Loucy (cell line): ENCODE measurements at regions not wholly inside any gene's neighbourhood (a gene's known extent, or its start where the extent isn't known, plus 50 kb on each side); places are given as distances from the start of the nearest gene placed in this dataset.

Source experiments
- CTCF ChIP-seq: fragments of 200-600 bp; sonication (generic); conservative IDR thresholded peaks from 2 replicates; pipeline ENCODE4 v1.5.1; 2014; ENCODE audit warnings: mild to moderate bottlenecking, antibody characterized with exemption, low read length
- EZH2phosphoT487 ChIP-seq: fragments of 200-600 bp; IDR thresholded peaks from 2 replicates; pipeline ENCODE4 v1.6.1; 2018; ENCODE audit warnings: antibody characterized with exemption, mild to moderate bottlenecking, moderate library complexity, borderline replicate concordance

DNA sequence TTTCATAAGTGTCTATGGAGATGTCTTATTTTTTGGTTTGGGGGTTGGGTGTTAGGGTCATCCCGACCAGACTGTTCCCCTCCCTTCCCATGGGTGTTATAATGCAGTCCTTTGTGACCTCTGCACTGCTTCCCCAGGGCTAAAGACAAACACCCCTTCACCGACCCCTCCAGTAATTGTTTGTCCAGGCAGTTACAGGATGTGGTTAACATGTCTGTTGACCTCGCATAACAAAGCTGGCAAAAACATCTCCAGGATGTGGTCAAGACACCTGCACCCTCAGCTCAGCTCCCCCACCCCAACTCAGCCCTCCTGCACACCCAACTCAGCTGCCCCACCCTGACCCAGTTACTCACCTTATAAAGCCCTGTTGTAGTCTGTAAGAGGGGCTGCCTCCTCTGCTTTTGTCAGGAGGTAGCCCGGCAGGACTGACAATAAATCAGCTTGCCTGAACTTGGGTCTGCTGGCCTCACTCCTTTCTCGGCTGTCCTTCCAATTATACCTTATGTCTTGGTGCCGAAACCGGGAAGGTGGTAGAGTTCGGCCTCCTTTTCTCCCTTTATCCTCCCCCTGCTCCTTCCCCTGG, 102.2 kb downstream of the ZNF92 start:
- TF ChIP-seq CTCF (no peak), EZH2phosphoT487 (no peak)
